NCI-H526 (cell line): ENCODE measurements at regions not wholly inside any gene's neighbourhood (a gene's known extent, or its start where the extent isn't known, plus 50 kb on each side); places are given as distances from the start of the nearest gene placed in this dataset.
"Not testable (repeated sequence)": the region's sequence is repeated elsewhere in the genome, so short reads cannot be mapped to it uniquely, and the experiment has no call there.

Source experiments
- DNase-seq, 2 experiments: peaks; one replicate each; lab custom pipeline; 2025; lab: John Stamatoyannopoulos, UW

GRCh38 chrX:84611843-84612636, 109.8 kb upstream of the HDX start:
- no peak for DNase-seq

DNA sequence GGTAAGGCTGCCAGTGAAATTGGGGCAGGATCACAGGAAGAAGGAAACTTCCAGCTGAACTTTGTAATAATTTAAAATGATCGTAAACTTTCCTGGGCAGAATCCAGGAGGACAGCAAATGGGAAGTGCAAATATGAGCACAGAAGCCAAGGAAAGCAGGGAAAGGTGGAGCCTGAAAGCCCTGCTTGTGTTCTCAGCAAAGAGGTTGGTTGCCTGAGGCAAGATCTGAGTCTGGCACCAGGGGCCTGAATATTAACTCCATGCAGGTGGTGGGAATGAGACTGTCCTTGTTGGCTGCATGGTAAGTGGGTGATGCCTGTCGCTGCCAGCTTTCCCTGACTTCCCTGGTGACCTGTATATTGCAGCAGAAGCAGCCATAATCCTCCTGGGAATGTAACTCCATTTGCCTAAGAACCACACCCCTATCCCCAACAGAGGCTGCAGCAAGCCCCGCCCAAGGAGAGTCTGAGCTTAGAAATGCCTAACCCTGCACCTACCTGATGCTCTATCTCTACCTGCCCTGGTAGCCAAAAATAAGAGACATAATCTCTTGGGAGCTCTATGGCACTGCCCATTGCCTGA, 132.0 kb upstream of the HDX start:
- peak; percentile 3 to 44 for DNase-seq

- no peak for DNase-seq
Measured at GRCh38 chrX:84666086-84666485, 163.8 kb upstream of the HDX start.

- no peak for DNase-seq
Measured at GRCh38 chrX:84690228-84690627, 188.0 kb upstream of the HDX start.

- no peak for DNase-seq
Measured at GRCh38 chrX:84709987-84710386, 207.7 kb upstream of the HDX start.

DNA sequence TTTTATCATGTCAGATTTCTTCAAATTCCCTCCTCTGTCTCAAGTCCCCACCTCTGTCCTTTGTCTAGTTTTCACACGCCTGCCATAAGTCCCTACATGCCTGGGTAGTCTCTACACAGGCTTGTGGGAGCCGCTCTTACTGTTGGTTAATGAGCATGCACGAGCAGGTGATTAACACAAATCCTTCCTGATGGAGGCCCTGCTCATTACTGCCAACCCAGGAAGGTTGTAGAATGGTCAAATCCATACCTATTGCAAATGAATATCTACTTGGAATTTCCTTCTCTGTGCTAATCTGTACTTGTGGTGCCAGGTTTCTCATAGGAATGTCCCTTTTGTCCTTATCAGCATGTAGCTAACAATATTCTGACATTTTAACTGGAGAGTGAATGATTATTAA, 208.4 kb upstream of the HDX start:
- no peak for DNase-seq

DNA sequence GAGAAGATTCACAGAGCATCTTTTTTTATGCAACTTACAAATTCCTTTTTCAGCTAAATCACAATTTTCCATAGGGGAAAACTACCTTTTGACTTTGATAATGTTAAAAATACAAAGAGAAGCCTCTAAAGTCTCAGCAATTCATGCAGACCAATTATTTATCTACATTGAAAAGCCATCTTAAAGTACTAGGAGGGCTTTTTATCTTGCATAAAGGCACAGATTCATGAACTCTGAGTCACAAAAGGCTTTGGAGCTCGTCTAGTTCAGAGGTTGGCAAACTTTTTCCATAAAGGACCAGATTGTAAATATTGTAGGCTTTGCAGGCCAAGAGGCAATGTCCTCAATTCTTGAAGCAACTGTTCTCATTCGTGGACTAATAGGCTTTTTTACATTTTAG, 210.4 kb upstream of the HDX start:
- no peak for DNase-seq

- no peak for DNase-seq
Measured at GRCh38 chrX:84715315-84715714, 213.1 kb upstream of the HDX start.

GRCh38 chrX:84717343-84717742, 215.1 kb upstream of the HDX start:
- no peak for DNase-seq

GRCh38 chrX:84721416-84721815, 219.2 kb upstream of the HDX start:
- DNase-seq, result no peak

DNA sequence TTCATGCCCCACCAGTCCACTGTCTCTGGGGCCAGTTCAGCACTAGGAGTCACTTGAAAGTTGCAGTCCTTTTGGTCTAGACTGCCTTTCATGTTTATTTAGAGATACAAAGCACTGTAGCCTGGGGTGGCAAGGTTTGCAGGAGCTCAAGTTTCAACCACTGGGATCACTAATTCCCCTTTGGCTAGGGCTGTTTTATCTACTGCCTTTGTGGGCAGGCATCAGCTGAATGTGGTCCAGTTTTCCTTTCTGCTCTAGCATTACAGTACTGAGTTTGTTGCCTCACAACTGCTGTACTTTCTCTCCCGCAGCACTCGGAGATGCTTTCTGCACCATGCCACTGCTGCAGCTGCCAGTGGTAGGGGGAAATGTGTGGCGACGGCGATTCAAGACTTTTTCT, 222.3 kb upstream of the HDX start:
- peak; percentile 7 to 20 for DNase-seq

- DNase-seq, result no peak
Measured at GRCh38 chrX:84729408-84729807, 227.2 kb upstream of the HDX start.

DNA sequence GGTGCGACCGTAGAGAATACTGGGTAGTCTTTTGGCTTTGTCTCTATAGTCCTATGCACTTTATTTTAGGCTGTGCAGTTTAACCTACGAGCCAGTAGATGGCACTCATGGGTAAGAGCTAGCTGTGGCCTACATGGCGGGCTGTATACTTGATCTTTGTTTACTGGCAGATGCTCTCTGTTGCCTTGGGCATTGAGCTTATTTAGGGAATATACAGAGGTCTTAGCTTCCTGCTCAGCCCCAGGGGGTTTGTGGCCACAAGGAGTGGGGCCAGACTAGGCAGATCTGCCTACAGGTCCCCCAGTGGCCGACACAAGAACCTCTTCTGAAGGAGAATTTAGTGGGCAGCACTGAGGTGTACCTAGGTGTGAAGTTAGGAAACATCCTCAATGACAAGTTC, 227.6 kb upstream of the HDX start:
- DNase-seq, result peak; percentile 5 to 63

GRCh38 chrX:84735025-84735424, 232.8 kb upstream of the HDX start:
- no peak for DNase-seq

DNA sequence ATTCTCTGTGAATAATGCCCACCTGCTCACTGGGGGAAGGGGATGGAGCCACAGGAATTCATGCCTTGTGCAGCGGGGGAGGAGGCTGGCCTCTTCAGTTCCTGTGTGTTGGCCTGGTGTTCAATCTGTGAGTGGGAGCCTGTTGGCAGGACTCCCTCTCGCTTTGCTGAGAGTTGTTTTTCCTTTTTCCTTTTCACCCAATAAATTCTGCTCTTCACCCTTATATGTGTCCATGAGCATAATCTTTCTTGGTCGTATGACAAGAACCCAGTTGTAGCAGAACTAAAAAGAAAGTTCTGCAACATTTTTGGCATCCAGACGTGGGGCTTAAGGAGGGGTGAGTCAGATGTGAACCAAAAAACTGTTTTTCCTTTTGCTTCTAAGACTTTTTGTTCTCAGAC, 235.2 kb upstream of the HDX start:
- DNase-seq, result no peak

DNA sequence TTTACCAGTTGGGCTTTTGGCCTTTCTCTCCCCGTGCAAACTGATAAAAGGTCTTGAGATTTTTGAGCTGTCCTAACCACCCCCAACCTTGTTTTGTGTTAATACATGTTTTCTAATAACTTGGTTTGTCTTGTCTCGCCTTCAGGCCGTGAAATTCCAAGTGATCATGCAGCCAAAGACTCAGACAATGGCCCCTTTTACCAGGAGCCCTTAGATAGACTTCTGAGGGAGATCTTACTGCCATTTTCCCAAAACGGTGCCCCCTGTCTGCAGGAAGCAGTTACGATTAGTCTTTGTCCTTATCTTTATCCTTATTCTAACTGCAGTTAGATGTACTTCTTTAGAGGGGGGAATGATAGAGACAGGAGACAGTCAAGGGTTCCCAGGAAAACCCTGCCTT, 245.3 kb upstream of the HDX start:
- no peak for DNase-seq

GRCh38 chrX:84748965-84749656, 246.9 kb upstream of the HDX start:
- no peak for DNase-seq

DNA sequence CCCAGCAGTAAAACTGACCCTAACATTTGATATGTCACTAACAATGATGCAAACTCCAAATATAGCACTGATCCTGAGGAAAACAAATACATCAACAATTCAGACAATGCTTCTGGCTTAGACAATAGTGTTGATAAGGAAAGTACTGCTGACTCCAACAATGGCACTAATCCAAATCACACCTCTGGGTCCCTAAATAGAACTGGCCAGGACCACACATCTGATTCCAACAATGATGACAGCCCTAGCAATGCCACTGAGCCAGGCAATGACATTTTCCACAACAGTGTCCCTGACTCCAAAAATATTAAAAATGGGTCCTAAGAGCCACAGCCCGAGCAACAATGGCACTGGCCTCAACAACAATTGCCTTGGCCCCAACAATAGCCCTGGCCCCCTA, 243.1 kb upstream of the APOOL start:
- DNase-seq, result no peak

GRCh38 chrX:84796321-84796720, 207.4 kb upstream of the APOOL start:
- DNase-seq, result no peak

GRCh38 chrX:84830836-84831235, 172.8 kb upstream of the APOOL start:
- DNase-seq, result no peak

- not testable (repeated sequence) for DNase-seq
Measured at GRCh38 chrX:84846541-84846940, 157.1 kb upstream of the APOOL start.

DNA sequence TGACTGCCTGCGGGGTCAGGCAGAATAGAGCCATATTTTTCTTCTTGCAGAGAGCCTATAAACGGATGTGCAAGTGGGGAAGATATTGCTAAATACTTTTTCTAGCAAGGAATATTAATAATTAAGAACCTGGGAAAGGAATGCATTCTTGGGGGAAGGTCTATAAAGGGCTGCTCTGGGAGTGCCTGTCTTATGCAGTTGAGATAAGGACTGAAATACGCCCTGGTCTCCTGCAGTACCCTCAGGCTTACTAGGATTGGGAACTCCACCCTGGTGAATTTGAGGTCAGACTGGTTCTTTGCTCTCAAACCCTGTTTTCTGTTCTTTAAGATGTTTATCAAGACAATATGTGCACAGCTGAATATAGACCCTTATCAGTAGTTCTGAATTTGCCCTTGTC, 152.5 kb upstream of the APOOL start:
- DNase-seq, result not testable (repeated sequence)

- DNase-seq, result not testable (repeated sequence)
Measured at GRCh38 chrX:84856791-84857190, 146.9 kb upstream of the APOOL start.
